Right cardiac atrium (tissue), 5 donors: ENCODE measurements at regions not wholly inside any gene's neighbourhood (a gene's known extent, or its start where the extent isn't known, plus 50 kb on each side); places are given as distances from the start of the nearest gene placed in this dataset.

Experiments
- ATAC-seq, 2 donors: fragments of 200-7000 bp; cut with Tn5 transposase; one replicate each; pipeline versions ENCODE4 v1.8.0 to v1.9.1; 2020; ENCODE audit warnings: moderate library complexity in 2 of 2, mild to moderate bottlenecking in 1 of 2
- DNase-seq, 3 donors: peaks; one replicate each; pipeline ENCODE4 v3.0.0-alpha.2; 2020
- H3K27ac ChIP-seq: one replicate; pipeline ENCODE4 v1.5.1; 2013; ENCODE audit warnings: mild to moderate bottlenecking, low read length, control low read depth, moderate library complexity
- H3K27me3 ChIP-seq: one replicate; pipeline ENCODE4 v1.6.1; 2013; ENCODE audit not compliant: control insufficient read depth, insufficient read depth
- H3K4me1 ChIP-seq: one replicate; pipeline ENCODE4 v1.6.1; 2013; ENCODE audit warnings: low read length; ENCODE audit not compliant: control insufficient read depth, insufficient read depth
- H3K4me3 ChIP-seq: one replicate; pipeline ENCODE4 v1.5.1; 2013; ENCODE audit warnings: low read length, control low read depth
- H3K9me3 ChIP-seq: one replicate; pipeline ENCODE4 v1.6.1; 2013; ENCODE audit warnings: low read length; ENCODE audit not compliant: control insufficient read depth
- WGBS: extraction: QIAGEN DNeasy Blood & Tissue Kit; methylation state at CpG from one replicate; pipeline ENCODE4 v1.1.7; 2013; 5-methylcytosine and 5-hydroxymethylcytosine counted together
- intact Hi-C, 4 donors: fragments of 100-400 bp; cut with DNase I; formaldehyde crosslinking; loops; one replicate each; pipeline versions ENCODE4 v1.11.0 to v1.14.0; 2022 to 2023
- donor health status: healthy with polysubstance abuse.
- donor health status: DM: no; HTN: yes; CAD: no.
- donor health status: DM: no; HTN: no; CAD: no.
- donor health status: DM: no; HTN: yes; CAD: no; lungs with severe emphysema.
- donor health status: DM: yes; HTN: yes; CAD: no.

DNA sequence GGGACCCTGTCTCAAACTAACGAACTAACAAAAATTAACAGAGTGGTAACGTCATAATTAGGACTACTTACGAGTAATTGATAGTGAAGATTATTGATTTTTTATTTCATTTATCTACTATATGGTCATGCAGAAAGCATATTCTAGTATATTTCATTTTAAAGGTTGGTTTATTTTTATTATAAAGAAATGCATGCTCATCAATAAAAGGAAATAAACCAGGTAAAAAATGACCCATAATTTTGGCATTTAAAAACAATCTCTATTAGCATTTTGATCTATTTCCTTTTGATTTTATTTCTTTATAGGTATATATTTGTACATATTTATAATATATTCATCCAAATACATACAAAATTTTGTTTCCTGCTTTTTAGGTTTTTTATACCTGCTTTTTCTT lies 401.4 kb upstream of the ID4 start:
- ATAC-seq: no peak
- H3K4me3 ChIP-seq: no peak overlapping the region
- no peak for DNase-seq
- no peaks in the 10 kb centered on the region for H3K9me3 ChIP-seq
- H3K27ac ChIP-seq: no peak overlapping the region
- no peaks in the 10 kb centered on the region for H3K4me1 ChIP-seq
- no peaks in the 10 kb centered on the region for H3K27me3 ChIP-seq
- WGBS: 74% methylated on average over 3 of the region's 3 CpGs
- intact Hi-C loops: no loop called here

DNA sequence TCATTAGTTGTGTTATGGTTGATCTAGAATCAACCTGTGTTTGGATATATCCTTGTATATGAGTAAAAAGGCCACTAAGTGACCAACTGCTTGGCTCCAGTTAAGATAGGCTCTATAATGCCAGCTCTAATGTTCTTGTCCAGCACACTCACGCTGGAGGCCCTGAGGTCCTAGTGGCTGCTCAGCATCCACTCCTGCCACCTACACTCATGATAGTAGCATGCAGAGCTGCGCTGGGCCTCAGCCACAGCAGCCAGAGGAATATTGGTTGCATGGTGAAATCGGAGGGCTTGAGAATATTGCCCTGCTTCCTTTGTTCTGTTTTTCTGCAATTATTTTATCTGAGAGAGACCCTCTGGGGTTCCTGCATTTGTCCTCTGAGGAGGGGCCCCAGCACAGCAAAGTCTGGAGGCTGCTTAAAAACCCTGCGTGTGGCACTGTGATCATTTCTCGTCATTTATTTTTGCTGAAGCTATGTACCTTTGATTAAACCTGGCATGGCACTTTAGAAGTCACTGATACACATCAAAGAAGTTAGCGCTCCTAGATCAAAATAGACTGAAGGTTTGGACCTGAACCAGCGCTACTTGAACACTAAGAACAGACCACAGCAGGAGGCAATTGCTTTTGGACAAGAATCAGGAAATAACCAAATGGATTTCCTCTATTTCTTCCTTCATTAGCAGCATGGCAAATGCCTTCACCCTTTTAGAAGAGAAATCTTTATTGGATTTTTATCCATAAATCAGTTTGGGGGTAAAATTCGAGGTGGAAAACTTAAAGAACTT lies 398.4 kb upstream of the ID4 start:
- ATAC-seq (no peak), DNase-seq (no peak)
- intact Hi-C loops: no loop called here
- H3K4me1 ChIP-seq: no peaks in the 10 kb centered on the region
- WGBS: 75% methylated on average over 8 of the region's 8 CpGs
- H3K27ac ChIP-seq: no peak overlapping the region
- H3K4me3 ChIP-seq: no peak overlapping the region
- H3K27me3 ChIP-seq: no peaks in the 10 kb centered on the region
- H3K9me3 ChIP-seq: no peaks in the 10 kb centered on the region

DNA sequence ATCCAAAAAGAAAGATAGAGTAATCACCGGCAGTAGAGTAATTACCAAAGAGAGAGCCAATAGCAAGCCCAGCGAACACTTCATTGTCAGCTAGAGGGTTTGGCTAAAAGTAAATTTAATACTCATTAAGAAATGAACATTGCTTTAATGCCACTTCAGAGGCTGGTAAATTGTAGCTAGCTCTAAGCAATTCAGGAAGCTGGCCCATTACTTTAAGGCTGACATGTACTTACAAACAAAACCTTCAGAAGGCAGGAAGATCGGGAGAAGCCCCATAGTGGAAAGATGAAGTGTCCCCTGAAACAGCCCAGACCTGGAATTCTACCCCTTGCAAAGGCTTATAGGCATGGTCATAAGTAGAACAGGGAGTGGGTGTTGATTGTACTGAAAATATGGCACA lies 396.6 kb upstream of the ID4 start:
- ATAC-seq: no peak
- Histone ChIP-seq H3K4me3 (no peak overlapping the region), H3K27ac (no peak overlapping the region), H3K27me3 (no peaks in the 10 kb centered on the region), H3K4me1 (no peaks in the 10 kb centered on the region), H3K9me3 (no peaks in the 10 kb centered on the region)
- intact Hi-C loops: no loop called here
- 68% methylated on average over 3 of the region's 3 CpGs for WGBS
- DNase-seq: no peak

DNA sequence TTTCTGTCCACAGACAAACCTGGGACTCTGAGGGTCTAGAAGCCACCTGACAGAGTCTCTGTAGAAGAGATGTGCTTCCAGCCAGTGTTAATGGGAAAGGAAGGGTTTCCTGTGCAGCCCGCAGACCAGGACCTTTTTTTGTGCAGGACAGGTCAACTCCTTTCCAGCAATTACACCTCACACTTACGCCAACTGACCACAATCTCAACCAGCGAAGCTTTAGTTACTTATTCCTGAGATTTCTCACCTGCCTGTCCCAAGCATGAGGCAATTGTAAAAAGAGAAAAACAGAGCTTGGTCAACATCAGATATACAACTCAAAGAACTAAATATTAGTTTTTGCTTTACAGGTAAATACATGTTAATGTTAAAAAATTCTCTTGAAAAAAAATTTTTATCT lies 393.8 kb upstream of the ID4 start:
- no peak overlapping the region for H3K4me3 ChIP-seq
- H3K4me1 ChIP-seq: no peaks in the 10 kb centered on the region
- H3K9me3 ChIP-seq: no peaks in the 10 kb centered on the region
- H3K27ac ChIP-seq: no peak overlapping the region
- ATAC-seq (no peak), DNase-seq (no peak)
- WGBS: 86% methylated on average over 3 of the region's 3 CpGs
- intact Hi-C loops: no loop called here
- no peaks in the 10 kb centered on the region for H3K27me3 ChIP-seq

GRCh38 chr6:19444041-19444440 lies 393.1 kb upstream of the ID4 start:
- intact Hi-C loops: no loop called here
- DNase-seq (no peak), ATAC-seq (no peak)
- no peaks in the 10 kb centered on the region for H3K27me3 ChIP-seq
- H3K9me3 ChIP-seq: no peaks in the 10 kb centered on the region
- no peak overlapping the region for H3K27ac ChIP-seq
- WGBS: 61% methylated on average over 4 of the region's 4 CpGs
- no peak overlapping the region for H3K4me3 ChIP-seq
- H3K4me1 ChIP-seq: no peaks in the 10 kb centered on the region

GRCh38 chr6:19444481-19444880 lies 392.7 kb upstream of the ID4 start:
- Histone ChIP-seq H3K4me1 (no peaks in the 10 kb centered on the region), H3K9me3 (no peaks in the 10 kb centered on the region), H3K27me3 (no peaks in the 10 kb centered on the region), H3K4me3 (no peak overlapping the region), H3K27ac (no peak overlapping the region)
- DNase-seq (no peak), ATAC-seq (no peak)
- intact Hi-C loops: no loop called here
- WGBS: 70% methylated on average over 1 of the region's 1 CpG

DNA sequence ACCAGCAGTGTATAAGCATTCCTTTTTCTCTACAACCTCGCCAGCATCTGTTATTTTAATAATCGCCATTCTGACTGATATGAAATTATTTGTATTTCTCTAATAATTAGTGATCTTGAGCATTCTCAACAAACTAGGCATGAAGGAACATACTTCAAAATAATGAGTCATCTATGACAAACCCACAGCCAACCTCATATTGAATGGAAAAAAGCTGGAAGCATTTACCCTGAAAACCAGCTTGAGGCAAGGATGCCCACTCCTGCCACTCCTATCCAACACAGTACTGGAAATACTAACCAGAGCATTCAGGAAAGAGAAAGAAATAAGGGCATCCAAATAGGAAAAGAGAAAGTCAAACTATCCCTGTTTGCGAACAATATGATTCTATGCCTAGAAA lies 390.6 kb upstream of the ID4 start:
- Histone ChIP-seq H3K4me3 (no peak overlapping the region), H3K27ac (no peak overlapping the region), H3K9me3 (no peaks in the 10 kb centered on the region), H3K27me3 (no peaks in the 10 kb centered on the region), H3K4me1 (no peaks in the 10 kb centered on the region)
- ATAC-seq (no peak), DNase-seq (no peak)
- WGBS: 79% methylated on average over 3 of the region's 3 CpGs
- intact Hi-C loops: no loop called here

GRCh38 chr6:19450651-19451050 lies 386.5 kb upstream of the ID4 start:
- intact Hi-C loops: no loop called here
- DNase-seq (no peak), ATAC-seq (no peak)
- Histone ChIP-seq H3K9me3 (no peaks in the 10 kb centered on the region), H3K4me1 (no peaks in the 10 kb centered on the region), H3K27ac (no peak overlapping the region), H3K27me3 (no peaks in the 10 kb centered on the region), H3K4me3 (no peak overlapping the region)
- 71% methylated on average over 1 of the region's 1 CpG for WGBS

GRCh38 chr6:19452495-19452894 lies 384.7 kb upstream of the ID4 start:
- DNase-seq (no peak), ATAC-seq (no peak)
- H3K27ac ChIP-seq: no peak overlapping the region
- no peaks in the 10 kb centered on the region for H3K4me1 ChIP-seq
- H3K4me3 ChIP-seq: no peak overlapping the region
- no peaks in the 10 kb centered on the region for H3K27me3 ChIP-seq
- no peaks in the 10 kb centered on the region for H3K9me3 ChIP-seq
- 90% methylated on average over 1 of the region's 1 CpG for WGBS
- intact Hi-C loops: no loop called here

DNA sequence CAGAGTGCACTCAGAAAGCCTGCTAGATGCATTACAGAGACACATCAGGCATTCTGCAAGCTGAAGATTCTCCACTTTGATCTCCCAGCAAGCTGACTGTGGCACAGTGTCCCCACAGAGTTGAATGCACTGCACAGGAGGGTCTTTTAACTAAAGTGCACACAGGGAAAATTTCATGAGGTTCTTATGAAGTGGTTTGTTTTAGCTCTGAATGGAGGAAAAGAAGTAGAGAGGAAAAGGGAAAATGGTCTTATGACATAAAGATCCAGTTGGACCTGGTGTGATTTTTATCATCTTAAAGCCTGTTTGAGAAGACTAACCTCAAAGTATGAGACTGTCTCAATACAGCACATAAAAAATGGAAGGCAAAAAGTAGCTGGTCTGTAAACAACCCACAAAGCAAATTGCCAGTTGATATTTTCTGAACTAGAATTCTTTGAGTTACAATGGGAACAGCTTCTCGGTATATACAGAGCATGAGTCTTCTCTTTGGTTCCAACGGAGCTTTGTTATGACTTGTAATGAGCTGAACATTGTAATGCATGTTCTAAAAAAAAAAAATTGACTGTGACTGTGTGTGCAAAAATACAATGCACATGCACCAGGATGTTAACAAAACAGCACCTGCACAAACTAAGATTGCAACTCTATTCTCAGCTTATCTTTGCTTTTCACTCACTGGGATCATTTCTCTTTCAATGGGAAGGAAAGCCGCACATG lies 383.0 kb upstream of the ID4 start:
- Histone ChIP-seq H3K9me3 (no peaks in the 10 kb centered on the region), H3K27ac (no peak overlapping the region), H3K4me3 (no peak overlapping the region), H3K27me3 (no peaks in the 10 kb centered on the region), H3K4me1 (no peaks in the 10 kb centered on the region)
- ATAC-seq: no peak
- intact Hi-C loops: no loop called here
- DNase-seq: no peak
- WGBS: 67% methylated on average over 3 of the region's 3 CpGs

- DNase-seq (no peak), ATAC-seq (no peak)
- Histone ChIP-seq H3K9me3 (no peaks in the 10 kb centered on the region), H3K27me3 (no peaks in the 10 kb centered on the region), H3K4me3 (no peak overlapping the region), H3K4me1 (no peaks in the 10 kb centered on the region), H3K27ac (no peak overlapping the region)
- intact Hi-C loops: no loop called here
- 96% methylated on average over 2 of the region's 2 CpGs for WGBS
Measured at GRCh38 chr6:19454721-19455392, 382.3 kb upstream of the ID4 start.
